ENCODE measurements at regions not wholly inside any gene's neighbourhood (a gene's known extent, or its start where the extent isn't known, plus 50 kb on each side); places are given as distances from the start of the nearest gene placed in this dataset.
A peak's percentile ranks its signal among the peaks of the same experiment; 100 is the strongest.

DNA sequence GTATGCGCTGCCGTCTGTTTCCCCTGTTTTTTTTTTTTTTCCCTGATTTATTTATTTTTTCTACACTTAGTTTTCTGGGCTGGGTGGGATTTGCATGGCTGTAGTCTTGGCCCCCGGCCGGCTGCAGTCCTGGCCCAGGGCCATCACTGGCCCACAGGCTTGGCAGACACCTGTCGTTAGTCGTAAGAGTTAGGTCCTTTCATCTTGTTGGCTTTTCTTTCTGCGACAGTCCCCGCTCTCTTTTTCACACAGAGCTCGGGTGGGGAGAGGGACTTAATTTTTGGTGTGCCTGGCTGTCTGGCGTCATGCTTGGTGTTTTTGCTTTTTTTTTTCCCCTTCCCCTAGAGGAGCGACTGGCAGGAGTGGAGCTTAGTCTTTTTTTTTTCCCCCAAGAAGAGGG lies 183.4 kb downstream of the KLF13 start:
- no peak for DNase-seq (ENCODE audit: low read depth)

DNA sequence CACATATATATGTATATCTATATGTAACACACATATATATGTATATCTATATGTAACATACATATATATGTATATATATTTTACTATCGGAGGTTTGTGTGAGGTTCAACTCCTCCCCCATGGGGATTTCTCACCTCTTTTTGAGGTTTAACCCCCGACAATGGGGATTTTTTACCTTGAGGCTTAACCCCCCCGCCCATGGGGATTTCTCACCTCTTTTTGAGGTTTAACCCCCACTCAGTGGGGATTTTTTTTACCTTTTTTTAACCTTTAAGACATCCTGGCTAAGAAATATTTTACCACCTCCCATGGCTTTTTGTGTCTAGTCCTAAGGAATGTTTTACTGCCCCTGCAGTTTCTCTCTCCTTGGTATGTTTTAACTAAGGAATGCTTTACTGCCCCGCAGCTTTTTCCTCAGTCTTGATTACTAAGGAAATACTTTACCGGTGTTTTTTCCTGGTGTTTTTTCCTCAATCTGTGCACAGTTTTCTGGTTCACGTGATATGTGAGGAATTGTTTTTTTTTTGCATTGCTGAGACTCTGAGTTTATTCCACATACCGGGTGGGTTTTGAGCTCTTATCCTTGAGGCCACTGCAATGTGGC lies 185.2 kb downstream of the KLF13 start:
- no peak for DNase-seq (ENCODE audit: low read depth)

DNA sequence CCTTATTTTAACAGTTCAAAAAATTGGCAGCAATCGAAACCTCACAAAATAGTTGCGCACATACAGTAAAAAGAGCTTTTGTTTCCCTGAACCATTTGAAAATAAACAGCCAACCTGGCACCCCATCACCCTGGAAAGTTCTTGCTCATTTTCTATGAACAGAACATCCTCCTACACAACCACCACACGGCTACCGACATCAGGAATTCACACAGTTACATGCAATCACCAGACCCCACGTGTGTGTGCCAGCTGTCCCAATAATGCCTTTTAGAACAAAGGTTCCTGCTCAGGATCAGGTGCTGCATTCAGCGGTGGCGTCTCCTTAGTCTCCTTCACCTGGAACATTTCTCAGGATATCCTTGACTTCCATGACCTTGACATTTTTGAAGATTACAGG lies 186.5 kb downstream of the KLF13 start:
- DNase-seq (ENCODE audit: low read depth), result no peak

DNA sequence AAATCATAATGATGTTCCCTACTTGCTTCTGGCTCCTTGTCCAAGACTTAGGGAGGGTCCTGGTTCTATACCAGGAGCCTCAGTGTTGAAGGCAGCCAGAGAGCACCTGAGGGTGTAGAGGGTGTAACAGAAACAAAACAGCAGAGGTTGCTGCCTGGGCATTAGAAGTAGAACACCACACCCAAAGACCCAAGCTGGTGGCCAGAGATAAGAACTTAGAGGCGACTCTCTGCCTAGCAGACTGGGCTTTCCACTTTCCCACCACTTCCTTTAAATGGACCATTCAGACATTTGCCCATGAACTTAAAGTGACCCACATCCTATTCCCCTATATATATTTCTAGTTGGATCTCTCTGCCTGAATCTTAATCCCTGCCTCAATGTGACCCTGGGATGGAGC lies 189.8 kb downstream of the KLF13 start:
- no peak for DNase-seq (ENCODE audit: low read depth)

DNA sequence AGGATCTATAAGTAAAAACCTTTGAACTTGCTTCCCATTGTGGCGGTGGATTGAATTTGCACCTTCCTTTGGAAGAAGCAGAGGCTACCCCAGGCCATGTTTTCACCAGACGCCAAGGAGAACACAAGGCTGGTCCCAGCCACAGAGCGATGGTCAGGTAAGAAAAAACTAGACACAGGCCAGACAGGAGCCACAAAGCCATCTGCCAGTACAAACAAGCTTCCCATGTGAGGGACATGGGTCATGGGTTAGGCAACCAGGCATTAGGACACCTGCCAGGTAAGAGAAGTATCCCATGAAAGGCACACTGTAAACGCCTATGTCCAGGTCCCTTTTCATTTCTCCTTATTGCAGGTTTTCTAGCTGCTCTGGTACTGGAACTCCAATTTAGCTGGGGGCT lies 190.2 kb downstream of the KLF13 start:
- no peak for DNase-seq (ENCODE audit: low read depth)

DNA sequence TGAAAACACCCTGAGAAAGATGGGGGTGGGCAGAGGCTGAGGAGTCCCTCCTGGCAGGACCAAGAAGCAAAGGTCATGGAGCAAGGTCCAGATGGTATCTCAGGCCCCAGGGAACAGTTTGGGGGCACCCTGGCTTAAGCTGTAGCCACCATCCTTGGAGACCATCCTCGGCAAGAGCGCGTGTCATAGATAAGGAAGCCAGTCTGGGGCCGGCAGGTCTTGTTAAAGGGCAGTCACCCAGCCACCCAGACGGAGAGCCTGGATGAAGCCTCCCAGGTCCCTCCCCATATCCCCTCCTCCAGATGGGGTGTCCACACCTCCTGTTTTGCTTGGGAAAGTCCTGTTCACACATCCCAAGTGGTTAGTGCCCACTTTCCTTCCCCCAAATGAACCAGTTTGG lies 191.1 kb downstream of the KLF13 start:
- DNase-seq (ENCODE audit: low read depth), result no peak

DNA sequence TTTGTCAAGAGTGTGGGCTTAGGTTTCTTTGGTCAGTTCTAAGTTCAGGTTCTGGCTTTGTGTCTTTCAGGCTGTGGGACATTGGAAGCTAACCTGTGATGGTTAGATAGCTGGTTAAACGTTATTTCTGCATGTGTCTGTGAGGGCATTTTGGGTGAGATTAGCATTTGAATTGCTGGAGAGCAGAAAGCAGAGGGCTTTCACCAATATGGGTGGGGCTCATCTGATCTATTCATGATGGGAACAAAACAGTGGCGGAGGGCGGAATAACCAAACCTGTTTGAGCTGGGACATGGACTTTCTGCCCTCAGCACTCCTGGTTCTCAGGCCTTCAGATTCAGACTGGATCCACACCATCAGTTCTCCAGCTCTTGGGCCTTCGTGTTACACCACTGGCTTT lies 195.4 kb downstream of the KLF13 start:
- no peak for DNase-seq (ENCODE audit: low read depth)

DNA sequence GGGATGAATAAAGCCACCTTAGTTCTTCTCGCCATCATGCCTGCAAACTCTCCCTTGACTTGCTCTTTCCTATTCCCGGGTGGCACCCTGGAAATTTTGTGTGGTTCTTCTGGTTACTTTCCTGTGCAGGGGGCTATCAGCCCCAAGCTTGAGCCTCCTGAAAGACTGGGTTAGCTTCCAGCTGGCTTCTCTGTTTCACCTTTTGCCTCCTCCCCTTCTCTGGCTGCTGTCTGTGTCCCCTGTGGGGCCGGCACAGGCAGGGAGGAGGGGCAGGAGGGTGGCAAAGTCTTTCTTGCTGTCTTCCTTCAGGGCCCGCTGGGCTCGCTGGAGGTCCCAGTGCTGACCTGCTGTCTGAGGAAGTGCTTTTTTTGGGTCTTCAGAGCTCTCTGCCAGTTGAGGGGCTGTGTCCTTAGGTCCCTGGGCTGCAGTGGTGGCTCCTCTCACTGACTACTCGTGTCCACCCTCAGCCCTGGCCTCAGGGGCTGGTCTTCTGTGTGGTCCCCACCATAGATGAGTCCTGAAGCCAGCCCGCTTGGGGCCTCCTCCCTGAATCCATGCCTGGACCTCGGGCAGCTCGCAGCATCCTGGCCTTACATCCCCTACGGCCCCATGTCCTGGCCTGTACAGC lies 196.5 kb downstream of the KLF13 start:
- no peak for DNase-seq (ENCODE audit: low read depth)

DNA sequence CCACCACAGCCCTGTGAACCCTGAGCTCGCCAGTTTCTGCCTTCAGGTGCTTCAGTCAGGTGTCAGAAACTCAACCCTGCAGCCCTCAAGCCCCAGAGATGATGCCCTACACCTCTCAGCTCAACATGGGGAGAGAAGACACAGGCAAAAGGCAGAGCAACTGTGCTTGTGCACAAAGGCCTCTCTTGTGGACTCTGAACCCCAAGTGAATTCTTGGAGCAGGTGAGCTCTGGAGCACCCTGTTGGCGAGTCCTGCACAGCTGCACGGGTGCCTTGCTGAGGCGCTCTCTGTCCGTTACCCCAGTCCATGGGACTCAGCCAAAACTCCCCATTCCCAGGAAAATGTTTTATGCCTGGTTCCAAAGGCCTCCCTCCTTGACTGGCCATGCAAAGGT lies 197.0 kb downstream of the KLF13 start:
- DNase-seq (ENCODE audit: low read depth), result no peak

DNA sequence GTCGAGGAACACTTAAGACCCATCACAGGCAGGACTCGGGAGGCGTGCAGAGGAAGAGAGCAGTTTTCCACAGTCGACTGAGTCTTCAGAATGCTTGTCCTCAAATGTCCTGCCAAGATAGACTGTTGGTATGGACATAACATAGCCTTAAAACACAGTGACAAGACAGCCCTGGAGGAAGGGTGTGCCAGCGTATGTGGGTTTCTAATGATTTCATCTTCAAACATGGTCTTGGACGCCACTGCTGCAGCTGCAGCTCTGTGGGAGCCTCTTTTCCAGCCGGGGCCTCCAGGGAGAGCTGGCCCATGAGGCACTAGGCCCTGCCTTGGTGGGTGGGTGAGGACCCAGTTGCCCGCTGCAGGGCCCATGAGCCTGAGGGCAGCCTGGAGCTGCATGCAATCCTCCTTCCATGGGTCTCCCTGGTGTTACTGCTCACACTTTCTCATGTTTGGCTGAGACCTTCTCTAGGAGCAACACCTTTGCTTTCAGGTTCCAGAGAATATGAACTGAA lies 198.6 kb downstream of the KLF13 start:
- DNase-seq (ENCODE audit: low read depth), result no peak

DNA sequence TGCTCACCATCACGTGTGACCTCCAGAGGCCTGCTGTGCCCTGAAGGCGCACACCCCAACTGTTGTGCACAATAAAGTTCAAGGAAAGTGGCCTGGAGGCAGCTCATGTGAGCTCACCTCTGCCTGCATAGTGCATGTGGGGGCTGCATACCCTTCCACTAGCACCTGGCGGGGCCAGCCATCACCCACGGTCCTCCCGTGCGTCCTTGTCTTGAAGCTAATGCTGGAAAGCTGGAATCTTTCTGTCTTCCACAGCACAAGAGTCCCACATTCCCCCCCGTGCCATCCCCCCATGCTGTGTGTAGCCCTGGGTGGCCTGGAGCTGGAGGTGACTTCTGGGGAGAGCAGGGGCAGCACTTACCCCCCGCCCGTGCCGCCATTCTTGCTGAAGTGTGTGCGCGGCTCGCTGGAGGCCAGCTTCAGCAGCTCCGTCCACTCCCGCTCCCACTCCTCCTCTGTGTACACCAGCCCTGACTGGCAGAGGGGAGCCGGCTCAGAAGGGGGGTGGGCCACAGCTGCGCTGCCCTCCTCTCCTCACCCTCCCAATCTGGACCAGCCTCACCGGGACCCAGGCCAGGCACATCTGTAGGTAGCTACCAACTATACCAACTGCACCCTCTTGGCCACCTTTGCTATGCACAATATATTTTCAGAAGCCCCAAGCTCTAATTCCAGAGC lies 199.5 kb downstream of the KLF13 start:
- no peak for DNase-seq (ENCODE audit: low read depth)

DNA sequence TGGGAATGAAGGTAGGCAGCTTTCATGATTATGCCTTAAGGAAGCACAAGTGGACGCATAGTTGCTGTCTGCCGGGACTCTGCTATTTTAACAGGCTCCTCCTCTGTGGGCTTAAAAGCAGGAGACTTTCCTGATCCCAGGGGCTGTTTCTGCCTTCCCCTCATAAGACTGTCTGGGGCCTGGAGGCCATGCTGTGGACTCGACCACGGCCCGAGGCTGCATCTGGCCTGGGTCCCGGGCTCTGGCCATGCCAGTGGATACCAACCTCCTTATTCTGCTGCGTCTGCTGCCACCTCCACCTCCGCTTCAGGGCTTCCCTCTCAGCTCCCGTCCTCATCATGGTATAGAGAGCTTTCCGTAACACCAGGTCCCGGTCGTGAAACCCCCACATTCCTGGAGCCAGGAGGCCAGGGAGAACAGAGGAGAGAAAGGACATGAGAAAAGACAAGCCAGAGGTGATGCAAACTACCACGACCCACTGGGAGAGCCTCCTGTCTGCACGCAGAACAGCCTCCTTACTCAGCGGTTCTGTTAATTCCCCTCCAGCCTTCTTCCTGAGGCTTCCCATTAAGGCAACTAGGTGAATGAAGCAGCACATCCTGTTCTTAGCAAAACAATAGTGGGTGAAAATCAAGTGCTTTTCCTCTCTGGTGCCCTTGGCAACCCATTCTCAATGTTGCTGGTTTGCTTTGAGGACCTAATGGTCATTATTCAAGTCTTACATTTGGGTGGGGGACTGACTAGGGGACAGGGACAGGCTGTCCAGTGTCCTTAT lies 200.5 kb downstream of the KLF13 start:
- no peak for DNase-seq (ENCODE audit: low read depth)

DNA sequence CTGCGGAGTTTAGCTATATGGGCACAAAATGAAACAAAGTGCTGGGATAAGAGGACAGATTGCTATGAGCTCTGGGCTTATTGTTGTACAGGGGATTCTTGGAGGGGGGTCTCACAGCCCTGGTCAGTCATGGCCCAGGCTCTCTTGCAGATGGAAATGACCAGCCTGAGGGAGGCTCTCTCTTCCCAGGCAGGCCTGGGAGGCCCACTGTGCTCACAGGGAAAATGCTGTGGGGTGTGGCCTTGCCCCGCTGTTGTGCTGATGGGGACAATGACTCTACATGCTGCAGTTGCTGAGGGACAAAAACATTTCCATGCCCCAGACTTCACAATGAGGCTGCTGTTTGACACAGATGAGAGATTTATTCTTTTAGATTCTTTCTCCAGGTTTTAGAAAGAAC lies 202.2 kb downstream of the KLF13 start:
- DNase-seq (ENCODE audit: low read depth), result no peak

DNA sequence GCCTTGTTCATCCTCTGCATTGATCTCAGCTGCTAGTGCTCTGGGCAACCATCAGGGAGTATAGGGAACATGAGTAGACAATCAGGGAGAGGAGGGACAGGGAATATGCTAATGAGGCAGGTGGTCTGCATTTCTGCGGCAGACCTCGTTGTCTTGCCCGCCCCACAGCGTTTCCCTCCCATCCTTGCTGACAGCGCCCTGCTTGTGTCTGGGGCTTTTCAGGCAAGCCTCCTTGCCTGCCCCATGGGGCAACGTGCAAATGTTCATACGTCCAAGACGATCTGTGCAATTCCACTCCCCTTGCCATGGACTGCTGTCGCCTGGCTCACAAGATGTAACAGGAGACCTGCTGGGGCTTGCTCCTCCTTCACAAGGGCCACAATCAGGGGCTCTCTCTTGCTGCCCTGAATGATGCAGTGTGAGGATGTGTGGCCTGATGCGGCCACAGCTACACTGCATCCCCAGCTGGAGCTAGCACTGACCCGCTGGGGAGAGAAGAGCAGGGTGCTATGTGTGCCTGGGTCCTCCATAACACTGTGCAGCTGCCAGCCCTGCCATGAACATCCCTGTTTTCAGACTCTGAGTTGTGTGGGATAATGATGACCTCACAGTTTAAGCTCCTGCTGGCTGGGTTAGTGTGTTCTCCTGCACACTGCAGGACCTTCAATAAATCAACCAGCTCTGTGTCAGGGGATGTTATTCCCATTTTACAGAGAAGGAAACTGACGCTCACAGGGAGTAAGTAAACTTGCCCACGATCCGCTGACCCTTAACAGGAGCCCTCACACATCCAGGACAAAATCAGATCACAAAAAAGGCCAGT lies 211.3 kb downstream of the KLF13 start:
- DNase-seq (ENCODE audit: low read depth), result no peak

DNA sequence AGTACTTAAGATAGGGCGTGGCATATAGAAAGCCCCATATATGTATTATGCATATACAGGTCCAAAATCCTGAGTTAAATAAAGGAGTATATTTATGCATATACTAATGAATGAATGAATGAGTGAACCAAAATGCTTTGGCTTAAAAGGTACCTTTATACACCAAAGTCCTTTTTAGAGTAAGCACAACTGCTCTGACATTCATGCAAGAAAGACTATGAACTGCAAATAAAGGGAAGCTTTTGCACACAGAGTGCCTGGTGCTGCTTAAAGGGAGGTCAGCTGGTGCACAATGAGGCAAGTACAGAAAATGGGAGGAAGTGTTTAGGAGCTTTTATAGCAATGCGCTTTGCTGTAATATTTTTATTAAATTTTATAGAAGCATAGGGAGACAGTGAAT lies 214.0 kb downstream of the KLF13 start:
- DNase-seq (ENCODE audit: low read depth), result no peak

DNA sequence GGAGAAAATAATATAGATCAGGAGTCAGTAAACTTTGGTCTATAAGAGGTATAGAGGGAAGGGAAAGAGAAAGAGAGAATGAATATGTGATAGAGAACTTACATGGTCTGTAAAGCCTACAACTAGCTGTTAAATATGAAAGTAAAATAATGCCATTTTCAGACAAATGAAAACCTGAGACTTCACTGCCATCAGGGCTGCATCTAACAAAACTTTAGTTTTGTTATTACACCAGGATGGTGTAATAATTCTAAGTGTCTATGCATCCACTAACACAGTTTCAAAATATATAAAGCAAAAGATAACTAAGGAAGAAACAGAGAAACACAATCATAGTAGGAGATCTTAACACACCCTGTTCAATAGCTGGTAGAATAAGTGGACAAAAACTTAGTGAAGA lies 217.7 kb downstream of the KLF13 start:
- DNase-seq (ENCODE audit: low read depth), result no peak

DNA sequence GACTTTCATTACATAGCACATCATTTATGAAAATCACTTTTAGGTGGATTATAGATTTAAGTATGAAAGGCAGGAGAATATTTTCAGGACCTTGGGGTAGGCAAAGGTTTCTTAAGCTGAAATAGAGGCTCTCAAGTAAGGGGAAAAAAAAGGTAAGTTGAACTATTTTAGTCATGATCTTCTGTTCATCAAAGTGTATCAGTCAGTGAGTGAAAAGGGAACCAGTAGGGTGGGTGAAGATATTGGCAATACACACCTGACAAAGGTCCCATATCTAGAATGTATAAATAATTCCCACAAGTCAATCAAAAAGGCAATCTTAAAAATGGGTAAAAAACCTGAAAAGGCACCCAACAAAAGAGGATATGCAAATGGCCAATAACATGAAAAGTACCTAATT lies 218.6 kb downstream of the KLF13 start:
- DNase-seq (ENCODE audit: low read depth), result no peak

DNA sequence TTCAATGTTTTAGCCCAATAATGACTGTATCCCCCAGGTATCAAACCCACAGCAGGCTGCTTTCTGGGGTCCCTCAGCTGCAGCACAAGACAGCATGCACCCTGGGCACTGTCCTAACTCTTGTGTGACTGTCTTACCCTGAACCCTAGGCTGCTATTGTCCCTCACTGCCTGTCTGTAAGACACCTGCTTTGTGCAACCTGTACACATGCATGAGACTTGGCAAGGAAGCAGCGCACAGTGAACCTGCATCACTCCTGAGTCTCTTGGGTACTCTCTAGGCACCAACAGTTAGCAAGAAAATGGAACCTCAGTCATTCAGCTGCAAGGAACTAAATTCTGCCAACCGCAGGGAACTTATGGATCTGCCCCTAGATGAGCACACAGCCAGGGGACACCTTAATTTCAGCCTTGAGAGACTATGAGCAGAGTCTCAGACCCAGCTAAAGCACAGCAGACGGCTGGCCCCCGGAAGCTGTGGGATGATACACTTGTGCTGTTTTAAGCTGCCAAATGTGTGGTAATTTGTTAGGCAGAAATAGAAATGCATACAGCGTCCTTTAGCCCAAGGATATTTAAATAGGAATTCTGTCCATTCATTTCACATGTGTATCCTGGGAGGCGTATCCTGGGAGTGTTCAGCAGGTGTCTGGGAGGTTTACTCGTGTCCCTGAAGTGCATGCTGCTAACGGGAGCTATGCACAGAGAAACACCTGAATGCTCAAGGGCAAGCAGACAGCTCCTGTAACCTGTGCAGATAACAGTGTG lies 223.8 kb downstream of the KLF13 start:
- no peak for DNase-seq (ENCODE audit: low read depth)

DNA sequence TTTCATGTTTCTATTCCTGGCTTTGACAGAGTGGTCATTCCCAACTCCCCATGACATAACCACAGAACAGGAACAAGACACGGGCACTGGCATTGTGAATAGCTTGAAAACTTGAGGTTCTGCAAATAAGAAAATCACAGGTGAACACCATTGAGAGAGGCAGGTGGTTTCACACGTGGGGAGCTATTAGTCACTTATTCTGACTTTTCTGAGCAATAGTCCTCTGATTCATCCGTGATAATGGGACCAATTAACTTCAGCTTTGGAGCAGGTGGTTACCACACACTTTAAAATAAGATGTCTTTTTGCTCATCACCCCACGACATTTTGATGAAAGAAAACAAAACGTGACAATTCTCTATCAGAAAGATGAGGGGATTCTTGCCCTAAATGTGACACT lies 224.7 kb downstream of the KLF13 start:
- no peak for DNase-seq (ENCODE audit: low read depth)

DNA sequence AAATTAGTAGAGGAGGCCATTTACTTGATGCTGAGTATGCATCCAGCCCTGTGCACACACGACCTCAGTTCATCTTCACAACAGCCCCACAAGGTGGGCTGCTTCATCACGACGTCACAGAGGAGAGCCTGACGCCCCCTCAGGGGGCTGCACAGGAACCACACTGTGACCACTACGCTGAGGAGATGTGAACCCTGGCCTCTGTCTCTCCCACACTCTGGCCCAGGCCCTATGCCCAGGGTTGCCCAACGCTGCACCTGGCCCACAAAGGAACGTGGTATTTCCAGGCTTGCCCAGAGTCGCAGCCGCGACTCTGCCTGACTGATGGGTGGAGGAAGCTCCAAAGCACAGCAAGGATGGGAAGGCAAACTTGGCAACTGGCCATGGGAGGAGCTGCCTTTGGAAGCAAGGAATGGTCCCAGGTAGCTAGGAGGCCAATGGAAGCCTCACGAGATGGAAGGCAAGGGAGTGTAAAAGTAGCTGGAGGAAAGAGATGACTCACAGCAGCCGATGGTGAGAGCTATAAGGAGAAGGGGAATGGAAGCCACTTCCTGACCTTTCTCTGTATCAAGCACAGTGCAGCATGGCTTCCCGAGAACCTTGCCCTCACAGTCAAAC lies 226.0 kb downstream of the KLF13 start:
- peak; percentile 44 for DNase-seq (ENCODE audit: low read depth)

DNA sequence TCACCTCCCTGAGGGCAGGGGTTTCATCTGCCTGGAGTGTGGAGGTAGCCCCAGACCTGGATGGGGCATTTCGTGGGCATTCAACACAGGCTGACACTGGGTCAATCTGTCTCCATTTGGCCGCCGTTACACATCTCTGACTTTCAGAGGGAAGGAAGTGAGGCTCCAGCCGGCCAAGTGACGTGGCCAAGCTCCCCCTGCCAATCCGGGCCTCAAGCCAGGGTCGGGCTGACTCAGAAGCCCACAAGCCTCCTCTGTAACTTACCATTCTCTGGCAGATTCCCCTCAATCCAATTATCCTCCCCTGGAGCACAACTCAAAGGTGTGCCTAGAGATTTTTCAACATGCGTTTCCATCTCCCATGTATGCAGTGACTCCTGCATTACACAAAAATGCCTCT lies 227.6 kb downstream of the KLF13 start:
- DNase-seq (ENCODE audit: low read depth), result peak; percentile 85
